ENCODE measurements at regions not wholly inside any gene's neighbourhood (a gene's known extent, or its start where the extent isn't known, plus 50 kb on each side); places are given as distances from the start of the nearest gene placed in this dataset.

DNA sequence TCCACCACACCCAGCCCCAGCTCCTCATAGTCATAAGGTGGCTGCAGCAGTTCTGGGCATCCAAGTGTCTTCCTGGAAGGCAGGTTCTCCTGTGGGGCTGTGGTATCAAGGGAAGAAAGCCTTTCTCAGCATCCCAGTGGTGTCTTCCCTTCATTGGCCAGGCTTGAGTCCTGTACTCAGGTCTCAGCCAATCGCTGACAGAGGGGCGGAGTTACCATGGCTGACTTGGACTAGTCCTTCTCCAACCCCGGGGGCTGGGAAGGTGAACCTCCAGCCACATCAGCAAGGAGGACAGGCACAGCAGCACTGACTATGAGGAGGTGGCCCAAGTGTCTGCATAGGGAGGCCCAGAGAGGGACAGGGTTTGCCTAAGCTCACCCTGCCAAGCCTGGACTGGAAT is 64.0 kb upstream of the SLC24A4 start:
- no peaks in the 10 kb centered on the region for H3K9me3 ChIP-seq (ENCODE audit: control insufficient read depth, insufficient read depth, low read length)
- no peaks in the 10 kb centered on the region for H3K36me3 ChIP-seq (ENCODE audit: insufficient read depth, low read length)
- H3K9ac ChIP-seq (ENCODE audit: low read depth, low read length) = no peak overlapping the region
- 0 out of 2 replicates have a peak, but pooled peaks cover 4% of the 10 kb centered on the region for H3K4me1 ChIP-seq (ENCODE audit: insufficient read depth, low read length)

GRCh38 chr14:92259613-92260357 is 63.2 kb upstream of the SLC24A4 start:
- Histone ChIP-seq H3K9ac (ENCODE audit: low read depth, low read length) (no peak overlapping the region), H3K4me1 (ENCODE audit: insufficient read depth, low read length) (no peaks in the 10 kb centered on the region), H3K9me3 (ENCODE audit: control insufficient read depth, insufficient read depth, low read length) (no peaks in the 10 kb centered on the region), H3K36me3 (ENCODE audit: insufficient read depth, low read length) (no peaks in the 10 kb centered on the region)

- H3K4me1 ChIP-seq (ENCODE audit: insufficient read depth, low read length) = no peaks in the 10 kb centered on the region
- no peak overlapping the region for H3K9ac ChIP-seq (ENCODE audit: low read depth, low read length)
- no peaks in the 10 kb centered on the region for H3K9me3 ChIP-seq (ENCODE audit: control insufficient read depth, insufficient read depth, low read length)
- no peaks in the 10 kb centered on the region for H3K36me3 ChIP-seq (ENCODE audit: insufficient read depth, low read length)
Observed at GRCh38 chr14:92263681-92264080, 59.3 kb upstream of the SLC24A4 start.

- Histone ChIP-seq H3K9ac (ENCODE audit: low read depth, low read length) (no peak overlapping the region), H3K36me3 (ENCODE audit: insufficient read depth, low read length) (no peaks in the 10 kb centered on the region), H3K4me1 (ENCODE audit: insufficient read depth, low read length) (no peaks in the 10 kb centered on the region)
Observed at GRCh38 chr14:92264195-92264594, 58.8 kb upstream of the SLC24A4 start.

DNA sequence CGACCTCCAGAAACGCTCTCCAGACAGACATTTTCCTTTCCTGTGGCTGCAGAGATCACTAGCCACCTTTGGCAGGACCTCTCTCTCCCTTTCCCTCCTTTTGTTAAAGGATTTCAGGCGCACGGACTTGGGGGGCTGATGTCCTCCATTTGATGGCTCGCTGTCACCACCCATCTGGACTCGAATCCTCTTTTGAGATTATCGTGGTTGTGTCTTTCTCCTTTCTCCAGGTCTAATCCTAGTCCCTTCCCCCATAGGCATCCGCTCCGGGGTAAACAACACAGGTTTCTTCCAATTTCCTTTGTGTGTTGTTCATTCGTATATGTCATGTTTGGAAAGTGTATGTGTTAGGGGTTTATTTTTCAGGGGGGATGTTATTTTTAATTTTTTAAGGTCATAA is 56.7 kb upstream of the SLC24A4 start:
- H3K9me3 ChIP-seq (ENCODE audit: control insufficient read depth, insufficient read depth, low read length) = no peaks in the 10 kb centered on the region
- H3K36me3 ChIP-seq (ENCODE audit: insufficient read depth, low read length) = no peaks in the 10 kb centered on the region
- H3K9ac ChIP-seq (ENCODE audit: low read depth, low read length) = no peak overlapping the region
- no peaks in the 10 kb centered on the region for H3K4me1 ChIP-seq (ENCODE audit: insufficient read depth, low read length)

More at GRCh38 chr14:92264195-92264594, 58.8 kb upstream of the SLC24A4 start:
- H3K9me3 ChIP-seq (ENCODE audit: control insufficient read depth, insufficient read depth, low read length) = no peaks in the 10 kb centered on the region
